ENCODE measurements at regions not wholly inside any gene's neighbourhood (a gene's known extent, or its start where the extent isn't known, plus 50 kb on each side); places are given as distances from the start of the nearest gene placed in this dataset.
"Not testable (repeated sequence)": the region's sequence is repeated elsewhere in the genome, so short reads cannot be mapped to it uniquely, and the experiment has no call there.

GRCh38 chr4:64105903-64106302 lies 303.3 kb downstream of the TECRL start:
- intact Hi-C loops (cut with DNase I), result no loop called here
- H3K9me3 ChIP-seq, result no peaks in the 10 kb centered on the region
- TF ChIP-seq, protein P1, sequence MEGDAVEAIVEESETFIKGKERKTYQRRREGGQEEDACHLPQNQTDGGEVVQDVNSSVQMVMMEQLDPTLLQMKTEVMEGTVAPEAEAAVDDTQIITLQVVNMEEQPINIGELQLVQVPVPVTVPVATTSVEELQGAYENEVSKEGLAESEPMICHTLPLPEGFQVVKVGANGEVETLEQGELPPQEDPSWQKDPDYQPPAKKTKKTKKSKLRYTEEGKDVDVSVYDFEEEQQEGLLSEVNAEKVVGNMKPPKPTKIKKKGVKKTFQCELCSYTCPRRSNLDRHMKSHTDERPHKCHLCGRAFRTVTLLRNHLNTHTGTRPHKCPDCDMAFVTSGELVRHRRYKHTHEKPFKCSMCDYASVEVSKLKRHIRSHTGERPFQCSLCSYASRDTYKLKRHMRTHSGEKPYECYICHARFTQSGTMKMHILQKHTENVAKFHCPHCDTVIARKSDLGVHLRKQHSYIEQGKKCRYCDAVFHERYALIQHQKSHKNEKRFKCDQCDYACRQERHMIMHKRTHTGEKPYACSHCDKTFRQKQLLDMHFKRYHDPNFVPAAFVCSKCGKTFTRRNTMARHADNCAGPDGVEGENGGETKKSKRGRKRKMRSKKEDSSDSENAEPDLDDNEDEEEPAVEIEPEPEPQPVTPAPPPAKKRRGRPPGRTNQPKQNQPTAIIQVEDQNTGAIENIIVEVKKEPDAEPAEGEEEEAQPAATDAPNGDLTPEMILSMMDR (IDR thresholded peaks at IDR 0.05), result no peak
- DNase-seq (no peak), ATAC-seq (no peak)
- H3K27ac ChIP-seq, result no peak overlapping the region
- no peaks in the 10 kb centered on the region for H3K4me1 ChIP-seq
- H3K4me3 ChIP-seq, result no peak overlapping the region
- H3K27me3 ChIP-seq, result no peaks in the 10 kb centered on the region
- H3K36me3 ChIP-seq, result no peaks in the 10 kb centered on the region

GRCh38 chr4:64095398-64095797 lies 313.9 kb downstream of the TECRL start:
- H3K9me3 ChIP-seq, result no peaks in the 10 kb centered on the region
- H3K4me1 ChIP-seq, result no peaks in the 10 kb centered on the region
- TF ChIP-seq, protein P1 (IDR thresholded peaks at IDR 0.05), result no peak
- H3K4me3 ChIP-seq, result no peak overlapping the region
- no peak for ATAC-seq
- no peaks in the 10 kb centered on the region for H3K27me3 ChIP-seq
- DNase-seq, result no peak
- H3K27ac ChIP-seq, result no peak overlapping the region
- H3K36me3 ChIP-seq, result no peaks in the 10 kb centered on the region
- intact Hi-C loops (cut with DNase I), result no loop called here

- DNase-seq (no peak), ATAC-seq (no peak)
- peaks cover 0 to 6% of the 10 kb centered on the region in 2 donors for H3K9me3 ChIP-seq
- H3K4me1 ChIP-seq, result no peaks in the 10 kb centered on the region
- no peak overlapping the region for H3K4me3 ChIP-seq
- intact Hi-C loops (cut with DNase I), result no loop called here
- H3K27me3 ChIP-seq, result no peaks in the 10 kb centered on the region
- H3K27ac ChIP-seq, result no peak overlapping the region
- H3K36me3 ChIP-seq, result no peaks in the 10 kb centered on the region
- TF ChIP-seq, protein P1 (IDR thresholded peaks at IDR 0.05), result no peak
Observed at GRCh38 chr4:64079316-64079715, 329.9 kb downstream of the TECRL start.

- Histone ChIP-seq H3K9me3 (peaks cover 0 to 2% of the 10 kb centered on the region in 2 donors), H3K27me3 (no peaks in the 10 kb centered on the region), H3K27ac (no peak overlapping the region), H3K4me3 (no peak overlapping the region), H3K4me1 (no peaks in the 10 kb centered on the region), H3K36me3 (no peaks in the 10 kb centered on the region)
- DNase-seq (no peak), ATAC-seq (no peak)
- intact Hi-C loops (cut with DNase I), result no loop called here
- TF ChIP-seq, protein P1 (IDR thresholded peaks at IDR 0.05), result no peak
Observed at GRCh38 chr4:64068096-64068495, 341.2 kb downstream of the TECRL start.

DNA sequence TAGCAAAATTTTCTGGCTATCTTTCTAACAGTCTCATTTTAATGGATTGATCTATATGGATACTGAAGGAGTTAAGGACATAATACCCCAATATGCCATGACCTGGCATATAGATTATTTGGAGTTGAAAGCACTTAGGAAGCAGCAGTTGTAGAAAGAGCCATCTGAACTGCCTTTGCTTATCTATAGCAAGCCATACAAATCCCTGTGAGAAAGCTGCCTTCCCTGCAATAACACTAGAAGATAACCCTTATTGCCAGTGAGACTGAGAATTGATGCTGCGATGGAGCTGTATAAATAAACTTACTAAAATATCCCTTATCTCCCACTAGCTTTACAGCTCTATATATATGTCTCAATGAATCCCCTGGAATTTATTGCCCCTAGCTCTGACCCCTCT lies 346.3 kb downstream of the TECRL start:
- H3K9me3 ChIP-seq, result no peaks in the 10 kb centered on the region
- TF ChIP-seq, protein P1 (IDR thresholded peaks at IDR 0.05), result no peak
- intact Hi-C loops (cut with DNase I), result no loop called here

DNA sequence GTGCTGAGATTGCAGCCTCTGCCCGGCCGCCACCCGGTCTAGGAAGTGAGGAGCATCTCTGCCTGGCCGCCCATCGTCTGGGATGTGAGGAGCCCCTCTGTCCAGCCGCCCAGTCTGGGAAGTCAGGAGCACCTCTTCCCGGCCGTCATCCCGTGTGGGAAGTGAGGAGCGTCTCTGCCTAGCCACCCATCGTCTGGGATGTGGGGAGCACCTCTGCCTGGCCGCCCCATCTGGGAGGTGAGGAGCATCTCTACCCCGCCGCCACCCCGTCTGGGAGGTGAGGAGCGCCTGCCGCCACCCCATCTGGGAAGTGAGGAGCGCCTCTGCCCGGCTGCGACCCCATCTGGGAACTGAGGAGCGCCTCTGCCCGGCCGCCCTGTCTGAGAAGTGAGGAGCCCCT lies 372.2 kb downstream of the TECRL start:
- H3K36me3 ChIP-seq; ATAC-seq; intact Hi-C loops (cut with DNase I); H3K27ac ChIP-seq; H3K27me3 ChIP-seq; H3K4me3 ChIP-seq; H3K4me1 ChIP-seq: not testable (repeated sequence)
- peaks cover 0 to 11% of the 10 kb centered on the region in 2 donors for H3K9me3 ChIP-seq
- DNase-seq, result peak in 1 of 4 donors; percentile 65

More for the DNA sequence above, 346.3 kb downstream of the TECRL start:
- DNase-seq, result no peak
- no peaks in the 10 kb centered on the region for H3K4me1 ChIP-seq
- no peak overlapping the region for H3K27ac ChIP-seq
- no peaks in the 10 kb centered on the region for H3K36me3 ChIP-seq
- no peaks in the 10 kb centered on the region for H3K27me3 ChIP-seq
- no peak overlapping the region for H3K4me3 ChIP-seq
- ATAC-seq, result no peak
